Mesodermal cell (in vitro differentiated cells): ENCODE measurements at regions not wholly inside any gene's neighbourhood (a gene's known extent, or its start where the extent isn't known, plus 50 kb on each side); places are given as distances from the start of the nearest gene placed in this dataset.

ENCODE experiments used
- H3K27ac ChIP-seq: 2 replicates; pipeline ENCODE4 v1.7.0; 2013; ENCODE audit warnings: mild to moderate bottlenecking, low read depth, low read length, moderate library complexity; ENCODE audit not compliant: severe bottlenecking
- H3K36me3 ChIP-seq: 2 replicates; pipeline ENCODE4 v1.7.1; 2013; ENCODE audit warnings: mild to moderate bottlenecking, low read length, moderate library complexity; ENCODE audit not compliant: control insufficient read depth, insufficient read depth
- H3K4me1 ChIP-seq: one replicate; pipeline ENCODE4 v1.7.1; 2013; ENCODE audit warnings: mild to moderate bottlenecking, low read length; ENCODE audit not compliant: insufficient read depth, control insufficient read depth, poor library complexity, severe bottlenecking
- H3K4me3 ChIP-seq: 2 replicates; pipeline ENCODE4 v1.7.0; 2013; ENCODE audit warnings: low read length, control low read depth, mild to moderate bottlenecking; ENCODE audit not compliant: insufficient read depth, poor library complexity, severe bottlenecking; ENCODE audit errors: extremely low read depth
- H3K9me3 ChIP-seq: 2 replicates; pipeline ENCODE4 v1.7.1; 2013; ENCODE audit warnings: mild to moderate bottlenecking, low read length, moderate library complexity; ENCODE audit not compliant: control insufficient read depth
- WGBS, 2 experiments: methylation state at CpG; one replicate each; pipeline ENCODE4 v1.1.5; 2013; ENCODE audit warnings: missing lambda C conversion rate in 2 of 2; ENCODE audit not compliant: insufficient coverage in 2 of 2; 5-methylcytosine and 5-hydroxymethylcytosine counted together

DNA sequence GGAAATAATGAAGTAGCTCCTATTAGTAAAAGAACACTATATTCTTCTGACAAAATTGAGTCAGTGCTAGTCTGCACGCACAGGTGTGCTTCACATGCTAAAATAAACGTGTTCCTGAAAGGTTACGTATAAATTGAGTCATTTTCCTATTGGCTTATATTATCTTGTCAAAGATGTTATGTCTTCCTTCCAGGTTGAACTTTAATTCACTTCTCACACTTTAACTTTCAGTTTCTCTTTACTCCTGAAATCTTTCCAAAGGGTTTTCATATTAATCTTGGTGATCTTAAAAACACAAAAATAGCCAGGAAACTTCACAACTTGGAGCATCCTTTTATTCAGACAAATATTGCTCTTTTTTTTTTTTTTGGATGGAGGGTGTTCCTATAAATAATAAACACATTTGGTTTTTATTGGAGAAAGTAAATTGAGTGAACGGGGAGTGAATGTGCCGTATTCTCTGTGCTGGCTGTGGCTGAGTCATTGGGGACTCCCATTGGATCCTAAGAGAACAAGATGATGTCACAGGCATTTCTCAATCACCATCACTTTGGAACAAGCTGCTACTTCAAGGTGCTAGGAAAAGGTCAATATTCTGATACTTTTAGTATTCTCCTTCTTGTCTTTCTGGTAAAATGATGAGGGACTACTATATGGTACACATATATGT, 150.2 kb upstream of the SPATS2L start:
- 94 to 100% methylated on average over 2 to 3 of the region's 5 CpGs for WGBS, 2 experiments

DNA sequence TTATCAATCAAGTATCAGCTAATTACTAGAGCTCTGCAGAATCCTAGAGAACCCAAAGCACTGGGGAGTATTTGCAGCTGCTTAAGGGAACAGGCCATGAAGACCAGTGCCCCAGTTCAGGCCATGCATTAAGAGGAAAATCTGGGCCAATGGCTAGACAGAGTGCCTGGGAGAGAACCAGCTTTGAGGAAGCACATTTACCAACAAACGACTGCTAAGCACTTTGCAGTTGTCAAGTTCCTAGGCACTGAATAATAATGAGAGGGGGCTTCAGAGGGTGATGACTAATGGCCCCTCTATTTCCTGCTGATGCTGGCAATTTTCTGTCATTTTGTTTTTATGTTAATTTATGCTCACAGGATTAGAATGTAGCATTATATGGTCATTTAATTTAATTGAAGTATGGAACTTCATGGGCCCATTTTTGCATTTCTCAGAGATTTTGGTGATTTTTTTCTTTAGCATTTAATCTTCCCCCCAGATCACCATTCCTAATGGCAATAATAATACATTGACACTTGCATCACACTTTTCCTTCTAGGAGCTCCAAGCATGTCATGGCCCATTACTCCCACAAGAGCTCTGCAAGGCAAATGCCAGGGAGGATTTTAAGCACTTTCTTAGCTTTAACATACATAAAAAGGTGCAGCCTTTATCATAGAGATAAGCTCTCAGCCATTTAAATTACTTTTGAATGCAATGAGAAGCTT, 147.7 kb upstream of the SPATS2L start:
- Histone ChIP-seq H3K4me3 (no peak overlapping the region), H3K4me1 (peaks cover 27% of the 10 kb centered on the region), H3K27ac (peak overlapping the region; percentile 54), H3K36me3 (no peaks in the 10 kb centered on the region), H3K9me3 (no peaks in the 10 kb centered on the region)
- WGBS, 2 experiments = 88% methylated on average over 1 of the region's 1 CpG; no CpG with 5 or more reads in 1 of the 2 experiments

More for the DNA sequence above, 150.2 kb upstream of the SPATS2L start:
- no peak overlapping the region for H3K4me3 ChIP-seq
- H3K36me3 ChIP-seq = no peaks in the 10 kb centered on the region
- peaks cover 27% of the 10 kb centered on the region for H3K4me1 ChIP-seq
- H3K27ac ChIP-seq = no peak overlapping the region
- no peaks in the 10 kb centered on the region for H3K9me3 ChIP-seq

DNA sequence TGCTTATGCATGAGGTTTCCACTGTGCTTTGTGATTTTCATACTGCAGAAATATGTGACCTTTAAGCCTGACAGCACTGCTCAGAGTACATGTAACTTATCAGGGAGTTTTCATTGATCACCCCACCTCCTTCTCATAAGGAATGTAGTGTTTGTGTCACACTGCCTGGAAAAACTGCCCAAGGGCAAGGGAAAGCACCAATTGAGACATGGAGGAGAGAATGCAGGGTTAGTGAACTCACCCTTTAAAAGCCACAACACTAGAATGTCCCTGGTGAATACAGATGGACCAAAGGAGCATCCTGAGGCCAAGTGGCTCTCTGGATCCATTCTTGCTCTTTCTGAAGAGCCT, 147.2 kb upstream of the SPATS2L start:
- Histone ChIP-seq H3K4me3 (no peak overlapping the region), H3K27ac (peak overlapping the region; percentile 54), H3K36me3 (no peaks in the 10 kb centered on the region), H3K9me3 (no peaks in the 10 kb centered on the region), H3K4me1 (peaks cover 27% of the 10 kb centered on the region)

DNA sequence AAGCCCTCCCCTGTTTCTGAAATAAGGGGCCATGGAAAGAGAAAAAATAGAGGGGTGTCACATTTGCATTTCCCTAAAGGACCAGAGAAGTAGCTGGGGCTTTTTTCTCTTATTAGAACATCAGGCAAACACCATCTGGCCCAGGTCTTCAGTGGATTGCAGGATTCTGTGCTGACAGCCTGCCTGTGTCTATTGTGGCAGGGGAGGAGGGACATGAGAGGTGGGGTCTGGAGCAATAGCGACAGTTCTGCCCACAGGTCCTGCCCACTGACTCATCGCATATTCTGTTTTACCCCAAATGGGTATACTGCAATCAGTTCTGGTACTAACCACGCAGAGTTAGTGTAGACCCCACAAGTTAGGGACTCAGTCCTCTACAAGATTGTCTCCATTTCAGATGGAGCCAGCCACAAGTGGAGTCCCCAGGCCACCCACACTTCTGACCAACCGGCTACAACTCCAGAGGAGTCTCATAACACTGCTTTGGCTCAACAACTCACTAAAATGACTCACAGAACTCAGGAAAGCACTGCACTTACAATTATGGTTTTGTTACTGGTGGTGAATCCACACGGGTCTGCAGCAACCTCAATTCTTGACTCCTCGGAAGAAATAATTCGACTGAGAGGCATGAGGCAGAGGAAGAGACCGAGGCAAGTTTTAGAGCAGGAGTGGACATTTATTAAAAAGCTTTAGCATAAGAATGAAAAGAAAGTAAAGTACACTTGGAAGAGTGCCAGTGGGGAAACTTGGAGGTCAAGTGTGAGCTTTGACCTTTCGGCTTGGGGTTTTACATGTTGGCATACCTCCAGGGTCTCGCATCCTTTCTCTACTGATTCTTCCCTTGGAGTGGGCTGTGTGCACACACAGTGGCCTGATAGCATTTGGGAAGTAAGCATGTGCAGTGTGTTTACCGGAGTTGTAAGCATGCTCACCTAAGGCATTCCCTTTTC, 146.4 kb upstream of the SPATS2L start:
- 79 to 82% methylated on average over 8 of the region's 11 CpGs for WGBS, 2 experiments
- H3K9me3 ChIP-seq = no peaks in the 10 kb centered on the region
- H3K36me3 ChIP-seq = no peaks in the 10 kb centered on the region
- peak overlapping the region; percentile 54 for H3K27ac ChIP-seq
- H3K4me1 ChIP-seq = peaks cover 27% of the 10 kb centered on the region
- H3K4me3 ChIP-seq = no peak overlapping the region

GRCh38 chr2:200161458-200161857, 145.0 kb upstream of the SPATS2L start:
- peaks cover 27% of the 10 kb centered on the region for H3K4me1 ChIP-seq
- peaks cover 3% of the 10 kb centered on the region for H3K9me3 ChIP-seq
- no peak overlapping the region for H3K4me3 ChIP-seq
- WGBS, 2 experiments = 96 to 100% methylated on average over 2 to 3 of the region's 3 CpGs
- no peak overlapping the region for H3K27ac ChIP-seq
- H3K36me3 ChIP-seq = no peaks in the 10 kb centered on the region

DNA sequence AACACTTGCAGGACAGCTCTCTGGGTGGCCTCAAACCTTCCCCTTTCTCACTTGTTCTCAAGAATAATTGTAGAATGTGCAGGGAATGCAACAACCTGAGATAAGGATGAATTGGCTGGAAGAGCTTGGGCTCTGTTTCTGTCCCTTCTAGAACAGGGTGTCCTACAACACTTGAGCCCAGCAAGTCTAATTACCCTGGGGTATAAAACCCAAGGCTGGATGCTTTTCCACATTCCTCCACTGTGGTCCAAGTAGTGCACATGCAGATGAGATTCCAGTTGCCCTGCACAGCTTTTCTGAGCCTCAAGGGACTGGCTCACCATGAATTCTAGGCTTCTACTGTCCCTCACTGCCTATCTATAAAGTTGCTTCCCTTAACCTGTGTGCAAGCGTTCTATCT, 140.8 kb upstream of the SPATS2L start:
- WGBS, 2 experiments = 100% methylated on average over 1 of the region's 1 CpG
- Histone ChIP-seq H3K27ac (no peak overlapping the region), H3K4me3 (no peak overlapping the region), H3K36me3 (no peaks in the 10 kb centered on the region), H3K9me3 (peaks cover 3% of the 10 kb centered on the region), H3K4me1 (no peaks in the 10 kb centered on the region)

GRCh38 chr2:200168641-200169555, 137.6 kb upstream of the SPATS2L start:
- Histone ChIP-seq H3K4me3 (no peak overlapping the region), H3K36me3 (no peaks in the 10 kb centered on the region), H3K27ac (no peak overlapping the region), H3K4me1 (no peaks in the 10 kb centered on the region), H3K9me3 (peaks cover 3% of the 10 kb centered on the region)
- WGBS, 2 experiments = 71 to 76% methylated on average over 6 to 9 of the region's 12 CpGs

- H3K4me3 ChIP-seq = no peak overlapping the region
- no peak overlapping the region for H3K27ac ChIP-seq
- H3K36me3 ChIP-seq = no peaks in the 10 kb centered on the region
- H3K9me3 ChIP-seq = peaks cover 3% of the 10 kb centered on the region
- WGBS, 2 experiments = 100% methylated on average over 2 of the region's 2 CpGs; no CpG with 5 or more reads in 1 of the 2 experiments
- H3K4me1 ChIP-seq = no peaks in the 10 kb centered on the region
Measured at GRCh38 chr2:200170221-200170620, 136.3 kb upstream of the SPATS2L start.

DNA sequence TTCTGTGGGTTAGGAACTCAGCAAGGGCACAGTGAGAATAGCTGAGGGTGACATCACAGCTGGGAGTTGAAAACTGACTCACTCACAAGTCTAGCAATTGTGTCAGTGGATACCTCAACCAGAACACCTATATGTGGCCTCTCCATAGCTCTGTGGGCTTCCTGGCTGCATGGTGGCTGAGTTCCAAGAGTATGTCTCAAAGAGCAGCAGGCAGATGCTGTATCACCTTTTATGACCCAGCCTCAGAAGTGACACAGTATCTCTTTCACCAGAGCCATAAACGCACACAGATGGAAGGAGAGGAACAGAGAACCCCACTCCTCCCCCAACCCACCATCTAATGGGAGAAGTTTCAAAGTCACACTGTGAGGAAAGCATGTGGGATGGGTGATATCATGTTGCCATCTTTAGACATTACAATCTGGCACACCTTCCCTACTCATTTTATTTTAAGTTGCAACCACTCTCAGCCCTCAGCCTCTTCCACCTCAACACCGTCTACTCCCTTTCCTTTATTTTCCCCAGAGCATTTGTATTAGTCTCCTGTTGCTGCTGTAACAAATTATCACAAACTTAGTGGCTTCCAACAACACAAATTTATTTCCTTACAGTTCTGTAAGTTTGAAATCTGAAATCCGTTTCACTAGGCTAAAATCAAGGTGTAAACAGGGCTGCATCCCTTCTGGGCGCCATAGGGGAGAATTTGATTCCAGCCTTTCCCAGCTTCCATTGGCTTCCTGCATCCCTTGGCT, 134.6 kb upstream of the SPATS2L start:
- H3K4me1 ChIP-seq = no peaks in the 10 kb centered on the region
- H3K4me3 ChIP-seq = no peak overlapping the region
- no peaks in the 10 kb centered on the region for H3K9me3 ChIP-seq
- no peak overlapping the region for H3K27ac ChIP-seq
- no peaks in the 10 kb centered on the region for H3K36me3 ChIP-seq
- 87 to 88% methylated on average over 2 of the region's 4 CpGs for WGBS, 2 experiments
